Glutamatergic neuron (in vitro differentiated cells): ENCODE measurements at regions not wholly inside any gene's neighbourhood (a gene's known extent, or its start where the extent isn't known, plus 50 kb on each side); places are given as distances from the start of the nearest gene placed in this dataset.

Experiments used
- DNase-seq: peaks from one replicate; pipeline ENCODE4 v3.0.0; 2022
- H3K27ac Mint-ChIP-seq: one replicate; pipeline ENCODE4 v1.8.0; 2020; ENCODE audit warnings: mild to moderate bottlenecking, mixed read lengths, inconsistent platforms; ENCODE audit not compliant: unreplicated experiment
- H3K27me3 Mint-ChIP-seq: one replicate; pipeline ENCODE4 v1.8.0; 2020; ENCODE audit warnings: mild to moderate bottlenecking, moderate library complexity, mixed read lengths, inconsistent platforms; ENCODE audit not compliant: unreplicated experiment
- H3K36me3 Mint-ChIP-seq: one replicate; pipeline ENCODE4 v1.8.0; 2020; ENCODE audit warnings: mild to moderate bottlenecking, mixed read lengths, inconsistent platforms; ENCODE audit not compliant: unreplicated experiment
- H3K4me1 Mint-ChIP-seq: one replicate; pipeline ENCODE4 v1.8.0; 2020; ENCODE audit warnings: mild to moderate bottlenecking, low read depth, mixed read lengths, inconsistent platforms; ENCODE audit not compliant: unreplicated experiment
- H3K4me3 Mint-ChIP-seq: one replicate; pipeline ENCODE4 v1.8.0; 2020; ENCODE audit warnings: mild to moderate bottlenecking, mixed read lengths, inconsistent platforms; ENCODE audit not compliant: unreplicated experiment
- H3K9me3 Mint-ChIP-seq: one replicate; pipeline ENCODE4 v1.8.0; 2020; ENCODE audit warnings: mild to moderate bottlenecking, moderate library complexity, mixed read lengths, inconsistent platforms; ENCODE audit not compliant: unreplicated experiment
- CTCF ChIP-seq: fragments of 200-600 bp; sonication (generic); IDR thresholded peaks from one replicate; pipeline ENCODE4 v1.5.0; 2021; ENCODE audit not compliant: partially characterized antibody, unreplicated experiment

GRCh38 chr3:182389071-182389815 is 404.1 kb upstream of the ATP11B start:
- no peak for TF ChIP-seq CTCF
- H3K27me3 Mint-ChIP-seq: no peaks in the 10 kb centered on the region
- H3K27ac Mint-ChIP-seq: no peak overlapping the region
- H3K4me3 Mint-ChIP-seq: no peak overlapping the region
- H3K36me3 Mint-ChIP-seq: no peaks in the 10 kb centered on the region
- DNase-seq: no peak
- no peaks in the 10 kb centered on the region for H3K9me3 Mint-ChIP-seq
- no peaks in the 10 kb centered on the region for H3K4me1 Mint-ChIP-seq

GRCh38 chr3:182390421-182390820 is 402.9 kb upstream of the ATP11B start:
- H3K36me3 Mint-ChIP-seq: no peaks in the 10 kb centered on the region
- no peak for TF ChIP-seq CTCF
- H3K4me3 Mint-ChIP-seq: no peak overlapping the region
- no peak for DNase-seq
- no peak overlapping the region for H3K27ac Mint-ChIP-seq
- no peaks in the 10 kb centered on the region for H3K9me3 Mint-ChIP-seq
- no peaks in the 10 kb centered on the region for H3K4me1 Mint-ChIP-seq
- H3K27me3 Mint-ChIP-seq: no peaks in the 10 kb centered on the region

GRCh38 chr3:182392182-182392937 is 400.9 kb upstream of the ATP11B start:
- Mint-ChIP-seq H3K4me3 (no peak overlapping the region), H3K27me3 (no peaks in the 10 kb centered on the region), H3K27ac (no peak overlapping the region), H3K9me3 (no peaks in the 10 kb centered on the region), H3K36me3 (no peaks in the 10 kb centered on the region), H3K4me1 (no peaks in the 10 kb centered on the region)
- no peak for DNase-seq
- TF ChIP-seq CTCF: no peak

GRCh38 chr3:182393151-182393550 is 400.2 kb upstream of the ATP11B start:
- no peak for DNase-seq
- Mint-ChIP-seq H3K27me3 (no peaks in the 10 kb centered on the region), H3K4me3 (no peak overlapping the region), H3K27ac (no peak overlapping the region), H3K9me3 (no peaks in the 10 kb centered on the region), H3K4me1 (no peaks in the 10 kb centered on the region), H3K36me3 (no peaks in the 10 kb centered on the region)
- TF ChIP-seq CTCF: no peak

- Mint-ChIP-seq H3K27me3 (no peaks in the 10 kb centered on the region), H3K27ac (no peak overlapping the region), H3K36me3 (no peaks in the 10 kb centered on the region), H3K4me3 (no peak overlapping the region), H3K9me3 (no peaks in the 10 kb centered on the region), H3K4me1 (no peaks in the 10 kb centered on the region)
- TF ChIP-seq CTCF: no peak
- no peak for DNase-seq
These were observed 399.4 kb upstream of the ATP11B start for GRCh38 chr3:182393830-182394367.
